ENCODE measurements at regions not wholly inside any gene's neighbourhood (a gene's known extent, or its start where the extent isn't known, plus 50 kb on each side); places are given as distances from the start of the nearest gene placed in this dataset.

DNA sequence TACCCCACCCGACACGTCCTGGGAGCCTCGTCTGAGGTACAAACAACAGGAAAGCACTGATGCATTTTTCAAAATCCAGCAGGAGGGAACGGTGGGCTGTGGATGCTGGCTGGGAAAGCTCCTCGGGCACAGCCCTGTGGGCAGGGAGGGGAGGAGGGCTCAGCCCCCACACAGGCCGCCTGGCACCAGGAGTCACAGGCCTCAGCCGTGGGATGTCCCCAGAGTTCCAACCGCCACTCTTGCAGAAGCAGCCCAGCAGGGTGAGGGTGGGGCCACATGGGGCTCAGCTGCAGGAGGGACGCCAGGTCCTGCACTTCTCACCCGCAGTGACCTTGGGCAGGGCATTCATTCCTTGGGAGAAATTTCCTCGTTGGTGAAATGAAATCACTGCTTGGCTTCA is 274.6 kb downstream of the BRD1 start:
- H3K9me3 ChIP-seq (ENCODE audit: control insufficient read depth, insufficient read depth, low read depth, low read length), result no peaks in the 10 kb centered on the region
- BruUV-seq (replicated peaks), result no TSS peak
- no peaks in the 10 kb centered on the region for H3K4me1 ChIP-seq (ENCODE audit: control insufficient read depth, insufficient read depth, low read length)
- in situ Hi-C loops (cut with HindIII; ENCODE audit: low pct_unique_long_range_greater_than_20kb, low sequenced_read_pairs) (no loop called here), intact Hi-C loops (cut with micrococcal nuclease; ENCODE audit: unreplicated experiment) (no loop called here)
- ChIA-PET POLR2A (no interaction called here), CTCF (no interaction called here)
- H3K27me3 ChIP-seq (ENCODE audit: control insufficient read depth, insufficient read depth, low read length), result peaks cover 3% of the 10 kb centered on the region
- no peaks in the 10 kb centered on the region for H3K36me3 ChIP-seq (ENCODE audit: control insufficient read depth, insufficient read depth, low read length)
- DNase-seq (ENCODE audit: low read depth, low spot score) (no peak), ATAC-seq (no peak)
- H3K27ac ChIP-seq (ENCODE audit: low read length), result no peak overlapping the region
- TF ChIP-seq, protein P1, sequence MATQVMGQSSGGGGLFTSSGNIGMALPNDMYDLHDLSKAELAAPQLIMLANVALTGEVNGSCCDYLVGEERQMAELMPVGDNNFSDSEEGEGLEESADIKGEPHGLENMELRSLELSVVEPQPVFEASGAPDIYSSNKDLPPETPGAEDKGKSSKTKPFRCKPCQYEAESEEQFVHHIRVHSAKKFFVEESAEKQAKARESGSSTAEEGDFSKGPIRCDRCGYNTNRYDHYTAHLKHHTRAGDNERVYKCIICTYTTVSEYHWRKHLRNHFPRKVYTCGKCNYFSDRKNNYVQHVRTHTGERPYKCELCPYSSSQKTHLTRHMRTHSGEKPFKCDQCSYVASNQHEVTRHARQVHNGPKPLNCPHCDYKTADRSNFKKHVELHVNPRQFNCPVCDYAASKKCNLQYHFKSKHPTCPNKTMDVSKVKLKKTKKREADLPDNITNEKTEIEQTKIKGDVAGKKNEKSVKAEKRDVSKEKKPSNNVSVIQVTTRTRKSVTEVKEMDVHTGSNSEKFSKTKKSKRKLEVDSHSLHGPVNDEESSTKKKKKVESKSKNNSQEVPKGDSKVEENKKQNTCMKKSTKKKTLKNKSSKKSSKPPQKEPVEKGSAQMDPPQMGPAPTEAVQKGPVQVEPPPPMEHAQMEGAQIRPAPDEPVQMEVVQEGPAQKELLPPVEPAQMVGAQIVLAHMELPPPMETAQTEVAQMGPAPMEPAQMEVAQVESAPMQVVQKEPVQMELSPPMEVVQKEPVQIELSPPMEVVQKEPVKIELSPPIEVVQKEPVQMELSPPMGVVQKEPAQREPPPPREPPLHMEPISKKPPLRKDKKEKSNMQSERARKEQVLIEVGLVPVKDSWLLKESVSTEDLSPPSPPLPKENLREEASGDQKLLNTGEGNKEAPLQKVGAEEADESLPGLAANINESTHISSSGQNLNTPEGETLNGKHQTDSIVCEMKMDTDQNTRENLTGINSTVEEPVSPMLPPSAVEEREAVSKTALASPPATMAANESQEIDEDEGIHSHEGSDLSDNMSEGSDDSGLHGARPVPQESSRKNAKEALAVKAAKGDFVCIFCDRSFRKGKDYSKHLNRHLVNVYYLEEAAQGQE (IDR thresholded peaks at IDR 0.05; ENCODE audit: insufficient read depth in 1 of 2, low read depth in 2 of 2, low read length in 1 of 2), result no peak
- TF ChIP-seq SIN3A (IDR thresholded peaks at IDR 0.05; ENCODE audit: borderline replicate concordance, insufficient read depth, low read depth, low read length) (no peak), TCF7L2 (IDR thresholded peaks at IDR 0.05; ENCODE audit: low read depth, low read length) (no peak), POLR2AphosphoS5 (IDR thresholded peaks at IDR 0.05; ENCODE audit: low read depth, low read length) (no peak), CTCF (IDR thresholded peaks at IDR 0.05) (no peak)
- H3K4me3 ChIP-seq (ENCODE audit: low read depth in 2 of 2, low read length in 2 of 2), result no peak overlapping the region

- in situ Hi-C loops (cut with HindIII; ENCODE audit: low pct_unique_long_range_greater_than_20kb, low sequenced_read_pairs), result no loop called here
- CTCF ChIA-PET, result no interaction called here
- Histone ChIP-seq H3K4me3 (ENCODE audit: low read depth in 2 of 2, low read length in 2 of 2) (no peak overlapping the region), H3K27me3 (ENCODE audit: control insufficient read depth, insufficient read depth, low read length) (peaks cover 2% of the 10 kb centered on the region), H3K9me3 (ENCODE audit: control insufficient read depth, insufficient read depth, low read depth, low read length) (no peaks in the 10 kb centered on the region), H3K4me1 (ENCODE audit: control insufficient read depth, insufficient read depth, low read length) (no peaks in the 10 kb centered on the region), H3K36me3 (ENCODE audit: control insufficient read depth, insufficient read depth, low read length) (no peaks in the 10 kb centered on the region), H3K27ac (ENCODE audit: low read length) (no peak overlapping the region)
- POLR2A ChIA-PET, result no interaction called here
- ATAC-seq (no peak), DNase-seq (ENCODE audit: low read depth, low spot score) (no peak)
- TF ChIP-seq CTCF (IDR thresholded peaks at IDR 0.05) (no peak), SIN3A (IDR thresholded peaks at IDR 0.05; ENCODE audit: borderline replicate concordance, insufficient read depth, low read depth, low read length) (no peak), TCF7L2 (IDR thresholded peaks at IDR 0.05; ENCODE audit: low read depth, low read length) (no peak), POLR2AphosphoS5 (IDR thresholded peaks at IDR 0.05; ENCODE audit: low read depth, low read length) (no peak)
- TF ChIP-seq, protein P1 (IDR thresholded peaks at IDR 0.05; ENCODE audit: insufficient read depth in 1 of 2, low read depth in 2 of 2, low read length in 1 of 2), result no peak
- no TSS peak for BruUV-seq (replicated peaks)
- intact Hi-C loops (cut with micrococcal nuclease; ENCODE audit: unreplicated experiment), result no loop called here
These were observed 275.6 kb downstream of the BRD1 start for GRCh38 chr22:49551897-49552614.

All from Panc1 (cell line).